DND-41 (cell line): ENCODE measurements at regions not wholly inside any gene's neighbourhood (a gene's known extent, or its start where the extent isn't known, plus 50 kb on each side); places are given as distances from the start of the nearest gene placed in this dataset.

Experiments used
- ATAC-seq: fragments of 200-7000 bp; cut with Tn5 transposase; 3 replicates; pipeline ENCODE4 v1.9.1; 2021; ENCODE audit warnings: low read depth; ENCODE audit not compliant: insufficient read depth
- DNase-seq: peaks from one replicate; pipeline ENCODE4 v3.0.0-alpha.2; 2020
- H2AFZ ChIP-seq: 2 replicates; pipeline ENCODE4 v1.6.0; 2012; ENCODE audit warnings: low read depth, low read length
- H3K27ac ChIP-seq: 2 replicates; pipeline ENCODE4 v1.5.1; 2012; ENCODE audit warnings: low read length, inconsistent platforms
- H3K27me3 ChIP-seq: fragments of 200-600 bp; sonication (generic); 2 replicates; pipeline ENCODE4 v1.6.0; 2012; ENCODE audit warnings: low read length, mild to moderate bottlenecking, inconsistent platforms; ENCODE audit not compliant: insufficient read depth, poor library complexity
- H3K36me3 ChIP-seq: 2 replicates; pipeline ENCODE4 v1.5.1; 2012; ENCODE audit warnings: low read length, inconsistent platforms; ENCODE audit not compliant: insufficient read depth
- H3K4me1 ChIP-seq: 2 replicates; pipeline ENCODE4 v1.5.1; 2012; ENCODE audit warnings: mild to moderate bottlenecking, low read length; ENCODE audit not compliant: insufficient read depth
- H3K4me2 ChIP-seq: 2 replicates; pipeline ENCODE4 v1.6.0; 2012; ENCODE audit warnings: mild to moderate bottlenecking, moderate library complexity, low read length, inconsistent platforms; ENCODE audit not compliant: insufficient read depth
- H3K4me3 ChIP-seq, 2 experiments: fragments of 200-600 bp in 1 of 2; shearing (Covaris generic) in 1 of 2; 2 replicates each; pipeline ENCODE4 v1.5.1; 2012 to 2016; ENCODE audit warnings: inconsistent platforms in 2 of 2, low read length in 2 of 2, mild to moderate bottlenecking in 2 of 2, low read depth in 1 of 2, moderate library complexity in 1 of 2
- H3K79me2 ChIP-seq: 2 replicates; pipeline ENCODE4 v1.6.0; 2012; ENCODE audit warnings: low read length, inconsistent platforms; ENCODE audit not compliant: insufficient read depth
- H3K9ac ChIP-seq: 2 replicates; pipeline ENCODE4 v1.6.0; 2012; ENCODE audit warnings: low read depth, mild to moderate bottlenecking, inconsistent platforms, low read length, moderate library complexity
- H3K9me3 ChIP-seq: 2 replicates; pipeline ENCODE4 v1.5.1; 2012; ENCODE audit warnings: low read length, moderate library complexity, mild to moderate bottlenecking, inconsistent platforms; ENCODE audit not compliant: insufficient read depth, severe bottlenecking
- H4K20me1 ChIP-seq: 2 replicates; pipeline ENCODE4 v1.6.0; 2012; ENCODE audit warnings: low read length; ENCODE audit not compliant: insufficient read depth
- EZH2 ChIP-seq: IDR thresholded peaks from 3 replicates; pipeline ENCODE4 v1.6.1; 2012; ENCODE audit warnings: borderline replicate concordance, low read depth, mild to moderate bottlenecking, moderate library complexity, low read length, inconsistent platforms; ENCODE audit not compliant: severe bottlenecking
- TF ChIP-seq, protein P1 (sequence below): IDR thresholded peaks from 2 replicates; pipeline ENCODE4 v1.5.1; 2012; ENCODE audit warnings: borderline replicate concordance, low read length, moderate library complexity, mild to moderate bottlenecking; ENCODE audit not compliant: poor library complexity, severe bottlenecking; ENCODE audit errors: extremely low read depth

DNA sequence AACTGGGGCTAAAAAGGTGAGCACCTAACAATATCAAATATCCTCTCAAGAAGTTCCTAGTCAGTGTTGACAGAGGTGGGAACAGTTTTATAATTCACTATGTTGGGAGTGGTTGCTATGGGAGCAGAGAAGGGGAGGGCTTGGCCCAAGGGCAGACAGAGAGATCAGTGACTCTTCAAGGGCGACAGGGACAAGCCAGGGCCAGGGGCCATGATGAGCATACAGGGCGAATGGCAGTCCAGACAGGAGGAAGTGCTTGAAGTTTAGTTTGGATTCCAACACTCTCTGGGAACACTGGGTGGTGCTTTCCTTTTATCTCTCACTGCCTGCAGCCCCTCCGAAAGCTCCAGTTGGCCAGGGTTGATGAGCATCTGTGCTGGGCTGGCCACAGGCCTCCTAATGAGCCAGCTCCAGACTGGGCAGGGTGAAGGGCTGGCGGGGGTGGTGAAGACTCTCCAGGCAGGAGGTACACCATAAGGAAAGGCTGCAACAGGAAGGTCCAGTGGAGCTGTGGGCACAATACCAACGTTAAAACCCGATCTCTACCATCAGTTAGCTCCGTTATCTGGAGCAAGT, 111.3 kb downstream of the TMEM174 start:
- H2AFZ ChIP-seq: no peak overlapping the region
- no peaks in the 10 kb centered on the region for H4K20me1 ChIP-seq
- no peaks in the 10 kb centered on the region for H3K9me3 ChIP-seq
- H3K4me3 ChIP-seq: no peak overlapping the region
- DNase-seq (no peak), ATAC-seq (no peak)
- no peak overlapping the region for H3K4me2 ChIP-seq
- H3K27me3 ChIP-seq: no peaks in the 10 kb centered on the region
- no peaks in the 10 kb centered on the region for H3K4me1 ChIP-seq
- H3K27ac ChIP-seq: no peak overlapping the region
- no peak overlapping the region for H3K9ac ChIP-seq
- H3K79me2 ChIP-seq: no peaks in the 10 kb centered on the region
- TF ChIP-seq EZH2: no peak
- TF ChIP-seq, protein P1, sequence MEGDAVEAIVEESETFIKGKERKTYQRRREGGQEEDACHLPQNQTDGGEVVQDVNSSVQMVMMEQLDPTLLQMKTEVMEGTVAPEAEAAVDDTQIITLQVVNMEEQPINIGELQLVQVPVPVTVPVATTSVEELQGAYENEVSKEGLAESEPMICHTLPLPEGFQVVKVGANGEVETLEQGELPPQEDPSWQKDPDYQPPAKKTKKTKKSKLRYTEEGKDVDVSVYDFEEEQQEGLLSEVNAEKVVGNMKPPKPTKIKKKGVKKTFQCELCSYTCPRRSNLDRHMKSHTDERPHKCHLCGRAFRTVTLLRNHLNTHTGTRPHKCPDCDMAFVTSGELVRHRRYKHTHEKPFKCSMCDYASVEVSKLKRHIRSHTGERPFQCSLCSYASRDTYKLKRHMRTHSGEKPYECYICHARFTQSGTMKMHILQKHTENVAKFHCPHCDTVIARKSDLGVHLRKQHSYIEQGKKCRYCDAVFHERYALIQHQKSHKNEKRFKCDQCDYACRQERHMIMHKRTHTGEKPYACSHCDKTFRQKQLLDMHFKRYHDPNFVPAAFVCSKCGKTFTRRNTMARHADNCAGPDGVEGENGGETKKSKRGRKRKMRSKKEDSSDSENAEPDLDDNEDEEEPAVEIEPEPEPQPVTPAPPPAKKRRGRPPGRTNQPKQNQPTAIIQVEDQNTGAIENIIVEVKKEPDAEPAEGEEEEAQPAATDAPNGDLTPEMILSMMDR: no peak
- H3K36me3 ChIP-seq: no peaks in the 10 kb centered on the region

DNA sequence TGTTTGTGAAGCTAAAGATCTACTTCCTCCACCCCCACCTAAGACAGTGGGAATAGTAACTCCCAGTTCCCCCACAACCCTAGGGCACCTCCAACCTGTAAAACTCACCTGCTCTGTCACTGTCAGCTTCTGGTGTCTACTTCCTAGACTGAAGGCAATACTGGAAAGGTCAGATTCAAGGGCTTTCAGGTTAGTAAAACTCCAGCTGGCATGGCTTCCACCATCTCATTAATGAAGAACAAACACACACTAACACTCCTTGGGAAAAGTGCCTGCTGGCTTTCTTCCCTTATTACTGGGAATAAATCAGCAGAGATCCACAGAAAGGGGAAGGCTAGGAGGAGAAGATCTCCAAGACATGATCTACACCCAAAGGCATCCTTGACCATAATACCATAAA, 109.9 kb downstream of the TMEM174 start:
- ATAC-seq: no peak
- Histone ChIP-seq H3K4me2 (no peak overlapping the region), H4K20me1 (no peaks in the 10 kb centered on the region), H3K27ac (no peak overlapping the region), H3K9me3 (no peaks in the 10 kb centered on the region), H3K27me3 (no peaks in the 10 kb centered on the region), H3K4me1 (no peaks in the 10 kb centered on the region), H3K79me2 (no peaks in the 10 kb centered on the region), H2AFZ (no peak overlapping the region), H3K9ac (no peak overlapping the region), H3K4me3 (no peak overlapping the region), H3K36me3 (no peaks in the 10 kb centered on the region)
- DNase-seq: no peak
- no peak for TF ChIP-seq EZH2
- TF ChIP-seq, protein P1: no peak

DNA sequence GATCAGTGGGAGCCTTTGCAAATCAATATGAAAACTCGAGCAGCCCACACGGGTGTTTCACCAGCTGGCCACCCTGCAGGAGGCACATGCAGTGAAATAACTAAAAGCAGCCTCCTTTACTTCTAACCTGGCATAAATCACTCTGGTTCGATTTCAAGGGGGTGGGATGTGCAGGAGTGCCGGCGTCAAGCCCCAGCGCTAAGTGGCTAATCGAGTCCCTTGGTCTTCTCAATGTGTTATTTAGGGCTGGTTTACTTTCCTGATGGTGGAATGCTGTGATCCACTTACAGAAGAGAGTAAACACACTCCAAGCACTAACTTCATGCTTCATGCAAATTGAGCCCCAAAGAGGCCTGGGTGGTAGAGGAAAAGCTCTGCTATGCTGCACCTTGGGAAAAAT, 109.4 kb downstream of the TMEM174 start:
- Histone ChIP-seq H3K4me2 (no peak overlapping the region), H3K27ac (no peak overlapping the region), H3K4me1 (no peaks in the 10 kb centered on the region), H3K79me2 (no peaks in the 10 kb centered on the region), H2AFZ (no peak overlapping the region), H3K27me3 (no peaks in the 10 kb centered on the region), H3K4me3 (no peak overlapping the region), H3K9ac (no peak overlapping the region), H4K20me1 (no peaks in the 10 kb centered on the region), H3K36me3 (no peaks in the 10 kb centered on the region), H3K9me3 (no peaks in the 10 kb centered on the region)
- DNase-seq (no peak), ATAC-seq (no peak)
- TF ChIP-seq EZH2: no peak
- TF ChIP-seq, protein P1: no peak
